Cerebellar nuclear complex (tissue), 1 donor: ENCODE measurements at regions not wholly inside any gene's neighbourhood (a gene's known extent, or its start where the extent isn't known, plus 50 kb on each side); places are given as distances from the start of the nearest gene placed in this dataset.
"Not testable (repeated sequence)": the region's sequence is repeated elsewhere in the genome, so short reads cannot be mapped to it uniquely, and the experiment has no call there.

Experiments used
- DNase-seq, 2 experiments: peaks; one replicate each; lab custom pipeline; 2025; lab: John Stamatoyannopoulos, UW

GRCh38 chr1:95167503-95167902 is 50.3 kb downstream of the TLCD4 start:
- not testable (repeated sequence) for DNase-seq

GRCh38 chr1:95168028-95168427 is 50.9 kb downstream of the TLCD4 start:
- DNase-seq: no peak

GRCh38 chr1:95168761-95169351 is 51.7 kb downstream of the TLCD4 start:
- DNase-seq: no peak

GRCh38 chr1:95169548-95169947 is 52.4 kb downstream of the TLCD4 start:
- no peak for DNase-seq

GRCh38 chr1:95171270-95172245 is 54.4 kb downstream of the TLCD4 start:
- DNase-seq: peak; percentile 7 to 74

GRCh38 chr1:95176861-95177260 is 57.1 kb upstream of the RWDD3 start:
- no peak for DNase-seq

GRCh38 chr1:95179205-95179986 is 54.6 kb upstream of the RWDD3 start:
- peak; percentile 4 to 48 for DNase-seq

GRCh38 chr1:95180371-95180770 is 53.6 kb upstream of the RWDD3 start:
- no peak for DNase-seq

- DNase-seq: no peak
These were observed 52.9 kb upstream of the RWDD3 start for GRCh38 chr1:95181096-95181495.

- DNase-seq: no peak
These were observed 50.1 kb upstream of the RWDD3 start for GRCh38 chr1:95183952-95184351.
